H1 (cell line): ENCODE measurements at regions not wholly inside any gene's neighbourhood (a gene's known extent, or its start where the extent isn't known, plus 50 kb on each side); places are given as distances from the start of the nearest gene placed in this dataset.

Experiments
- ASH2L ChIP-seq: fragments of 200-600, 300-600 bp; sonication (generic); IDR thresholded peaks from one replicate; pipeline ENCODE4 v1.7.1; 2017; ENCODE audit warnings: low read length
- ATF2 ChIP-seq: IDR thresholded peaks from 2 replicates; pipeline ENCODE4 v1.6.1; 2012; ENCODE audit warnings: low read length, inconsistent platforms
- BCL11A ChIP-seq, 2 experiments: IDR thresholded peaks; one replicate each; pipeline ENCODE4 v1.6.1; 2011; ENCODE audit warnings: low read depth in 2 of 2, low read length in 2 of 2, mild to moderate bottlenecking in 2 of 2
- CHD7 ChIP-seq: fragments of 300-600 bp; sonication (generic); IDR thresholded peaks from 2 replicates; pipeline ENCODE4 v1.7.1; 2012; ENCODE audit warnings: low read length, moderate library complexity, mild to moderate bottlenecking, inconsistent platforms; ENCODE audit not compliant: insufficient replicate concordance
- CTBP2 ChIP-seq: IDR thresholded peaks from 2 replicates; pipeline ENCODE4 v1.7.0; 2011; ENCODE audit warnings: borderline replicate concordance, mild to moderate bottlenecking, moderate library complexity, mixed read lengths, low read length; ENCODE audit not compliant: insufficient read depth, insufficient read length
- MAFK ChIP-seq: IDR thresholded peaks from 2 replicates; pipeline ENCODE4 v1.6.1; 2012; ENCODE audit warnings: low read depth, mild to moderate bottlenecking, improper control_type of control experiment, low read length
- POLR2AphosphoS5 ChIP-seq: IDR thresholded peaks from 2 replicates; pipeline ENCODE4 v1.6.1; 2011; ENCODE audit warnings: low read depth, low read length
- RFX5 ChIP-seq: IDR thresholded peaks from 2 replicates; pipeline ENCODE4 v1.6.1; 2011; ENCODE audit warnings: low read depth, low read length, improper control_type of control experiment, borderline replicate concordance
- SIRT6 ChIP-seq: IDR thresholded peaks from one replicate; pipeline ENCODE4 v1.7.1; 2012; ENCODE audit warnings: low read length, inconsistent platforms
- SP1 ChIP-seq: IDR thresholded peaks from 2 replicates; pipeline ENCODE4 v1.6.1; 2011; ENCODE audit warnings: low read depth, low read length
- TCF12 ChIP-seq: IDR thresholded peaks from 2 replicates; pipeline ENCODE4 v1.6.1; 2011; ENCODE audit warnings: low read depth, mild to moderate bottlenecking, low read length
- YY1 ChIP-seq: IDR thresholded peaks from 2 replicates; pipeline ENCODE4 v1.6.1; 2011; ENCODE audit warnings: low read depth, mild to moderate bottlenecking, low read length

GRCh38 chr3:110793611-110794010 lies 278.0 kb upstream of the NECTIN3 start (continued):
- no peak for TF ChIP-seq CHD7
- TF ChIP-seq ASH2L: no peak
- no peak for TF ChIP-seq SP1
- TF ChIP-seq SIRT6: no peak
- TF ChIP-seq YY1: no peak
- TF ChIP-seq TCF12: no peak
- TF ChIP-seq BCL11A (IDR thresholded peaks at IDR 0.05; ENCODE audit: low read depth in 2 of 2, low read length in 2 of 2): no peak
- TF ChIP-seq ATF2: no peak
- no peak for TF ChIP-seq CTBP2
- no peak for TF ChIP-seq MAFK
- TF ChIP-seq POLR2AphosphoS5: no peak
- TF ChIP-seq RFX5: no peak
